ENCODE measurements at regions not wholly inside any gene's neighbourhood (a gene's known extent, or its start where the extent isn't known, plus 50 kb on each side); places are given as distances from the start of the nearest gene placed in this dataset.
"Not testable (repeated sequence)": the region's sequence is repeated elsewhere in the genome, so short reads cannot be mapped to it uniquely, and the experiment has no call there.

DNA sequence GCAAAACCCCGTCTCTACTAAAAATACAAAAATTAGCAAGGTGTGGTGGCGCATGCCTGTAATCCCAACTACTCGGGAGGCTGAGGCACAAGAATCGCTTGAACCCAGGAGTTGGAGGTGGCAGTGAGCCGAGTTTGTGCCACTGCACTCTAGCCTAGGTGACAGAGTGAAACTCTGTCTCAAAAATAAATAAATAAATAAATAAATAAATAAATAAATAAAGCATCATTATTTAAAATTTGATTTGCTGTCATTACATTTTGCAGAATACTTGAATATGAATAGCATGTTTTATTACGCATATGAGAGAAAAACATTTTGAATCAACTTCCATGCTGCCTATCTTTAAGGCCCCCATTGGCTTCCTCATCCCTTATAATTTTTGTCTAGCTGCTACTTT is 53.4 kb upstream of the MED14 start:
- not testable (repeated sequence) for DNase-seq (ENCODE audit: low read depth)

DNA sequence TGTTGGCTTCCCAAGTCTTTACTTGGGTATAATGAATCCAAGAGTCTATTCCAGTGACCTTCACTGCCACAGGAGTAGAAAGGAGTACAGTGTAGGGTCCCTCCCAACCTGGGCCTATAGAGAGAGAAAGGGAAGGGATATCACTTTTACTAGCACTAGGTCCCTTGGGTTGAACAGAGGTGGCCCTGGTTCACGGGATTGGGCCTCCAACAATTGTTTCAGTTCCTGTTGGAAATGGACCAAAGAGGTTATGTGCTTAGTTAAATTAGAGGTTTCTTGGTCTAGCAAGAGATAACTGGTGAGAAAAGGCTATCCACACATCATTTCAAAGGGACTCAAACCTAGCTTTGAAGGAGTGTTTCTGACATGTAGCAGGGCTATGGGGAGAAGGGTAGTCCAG is 57.1 kb upstream of the MED14 start:
- DNase-seq (ENCODE audit: low read depth): no peak

DNA sequence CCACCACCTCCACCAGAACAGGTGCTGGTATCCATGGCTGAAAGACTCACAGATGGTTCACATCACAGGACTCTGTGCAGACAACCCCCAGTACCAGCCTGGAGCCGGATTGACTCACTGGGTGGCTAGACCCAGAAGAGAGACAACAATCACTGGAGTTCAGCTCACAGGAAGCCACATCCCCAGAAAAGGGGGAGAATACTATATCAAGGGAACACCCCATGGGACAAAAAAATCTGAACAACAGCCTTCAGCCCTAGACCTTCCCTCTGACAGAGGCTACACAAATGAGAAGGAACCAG is 59.4 kb upstream of the MED14 start:
- DNase-seq (ENCODE audit: low read depth): peak; percentile 51

DNA sequence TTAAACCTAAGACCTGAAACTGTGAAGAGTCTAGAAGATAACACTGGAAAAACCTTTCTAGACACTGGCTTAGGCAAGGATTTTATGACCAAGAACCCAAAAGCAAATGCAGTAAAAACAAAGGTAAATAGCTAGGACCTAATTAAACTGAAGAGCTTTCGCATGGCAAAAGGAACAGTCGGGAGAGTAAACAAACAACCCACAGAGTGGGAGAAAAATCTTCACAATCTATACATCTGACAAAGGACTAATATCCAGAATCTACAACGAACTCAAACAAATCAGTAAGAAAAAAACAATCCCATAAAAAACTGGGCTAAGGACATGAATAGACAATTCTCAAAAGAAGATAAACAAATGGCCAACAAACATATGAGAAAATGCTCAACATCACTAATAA is 64.4 kb upstream of the MED14 start:
- not testable (repeated sequence) for DNase-seq (ENCODE audit: low read depth)

DNA sequence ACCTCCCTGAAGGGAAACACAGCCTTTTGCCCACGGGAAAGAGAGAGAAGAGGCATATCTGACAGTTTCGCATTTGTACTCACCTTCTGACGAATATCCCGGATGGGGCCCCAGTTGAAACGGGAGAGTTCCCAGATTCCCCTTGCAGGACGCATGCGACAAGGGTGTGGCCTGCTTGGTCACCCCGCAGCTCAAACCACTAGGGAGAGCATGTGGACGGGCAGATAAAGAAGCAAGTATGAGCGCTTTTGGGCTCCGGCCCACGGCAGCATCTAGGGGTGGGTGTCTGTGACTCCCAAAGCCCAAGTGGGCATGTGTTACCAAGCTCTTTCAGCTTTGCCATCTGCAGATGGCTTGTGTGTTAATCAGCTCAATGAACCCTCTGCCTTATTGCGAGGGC is 70.1 kb upstream of the MED14 start:
- no peak for DNase-seq (ENCODE audit: low read depth)

DNA sequence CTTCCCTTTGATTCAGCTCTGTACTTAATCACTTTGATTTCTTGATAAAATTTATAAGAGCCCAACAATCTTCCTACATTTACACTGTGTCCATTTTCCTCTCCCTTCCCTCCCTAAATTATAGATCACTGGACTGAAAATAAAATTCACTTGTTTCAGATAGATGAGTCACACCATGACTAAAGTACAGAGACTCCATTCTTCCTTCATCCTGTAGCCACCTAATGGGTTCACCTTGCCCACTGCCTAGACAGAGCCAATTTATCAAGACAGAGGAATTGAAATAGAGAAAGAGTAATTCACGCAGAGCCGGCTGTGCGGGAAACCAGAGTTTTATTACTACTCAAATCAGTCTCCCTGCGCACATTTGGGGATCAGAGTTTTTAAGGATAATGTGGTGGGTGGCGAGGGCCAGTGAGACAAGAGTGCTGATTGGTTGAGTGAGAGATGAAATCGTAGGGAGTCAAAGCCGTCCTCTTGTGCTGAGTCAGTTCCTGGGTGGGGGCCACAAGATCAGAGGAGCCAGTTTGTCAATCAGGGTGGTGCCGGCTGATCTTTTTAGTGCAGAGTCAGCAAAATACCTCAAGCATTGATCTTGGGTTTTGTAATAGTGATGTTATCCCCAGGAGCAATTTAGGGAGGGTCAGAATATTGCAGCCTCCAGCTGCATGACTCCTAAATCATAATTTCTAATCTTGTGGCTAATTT is 71.3 kb upstream of the MED14 start:
- no peak for DNase-seq (ENCODE audit: low read depth)

DNA sequence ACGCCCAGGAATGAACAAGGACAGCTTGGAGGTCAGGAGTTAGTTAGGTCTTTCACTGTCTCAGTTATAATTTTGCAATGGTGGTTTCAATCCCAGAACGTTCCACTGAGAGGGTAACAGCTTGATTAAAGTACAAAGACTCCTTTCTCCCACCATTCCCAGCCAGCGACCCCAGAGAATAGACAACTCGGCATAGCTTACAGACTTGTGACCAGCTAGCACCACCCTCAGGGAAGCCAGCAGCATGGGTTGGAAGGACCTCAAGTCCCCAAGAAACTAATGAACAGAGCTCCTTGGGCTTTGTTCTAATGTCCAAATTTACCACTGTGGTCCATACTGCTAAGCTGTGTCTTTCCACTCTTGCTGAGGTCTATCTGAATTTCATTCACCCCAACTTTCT is 72.0 kb upstream of the MED14 start:
- no peak for DNase-seq (ENCODE audit: low read depth)

DNA sequence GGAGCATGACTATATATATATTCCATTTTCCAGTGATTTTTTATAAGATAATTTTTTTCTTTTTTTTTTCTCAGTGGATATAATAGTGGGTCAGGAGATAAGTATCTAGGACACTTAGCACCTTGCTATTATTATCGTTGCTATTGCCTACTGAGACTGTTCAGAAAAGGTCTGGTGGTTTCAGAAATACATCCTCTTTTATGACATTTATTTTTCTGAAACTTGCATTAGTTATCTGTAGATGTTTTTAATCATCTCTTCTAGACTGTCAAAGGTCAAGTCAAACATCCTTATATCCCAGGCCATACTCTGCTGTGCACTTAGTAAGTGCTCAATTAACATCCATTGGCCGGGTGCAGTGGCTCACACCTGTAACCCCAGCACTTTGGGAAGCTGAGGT is 72.9 kb upstream of the MED14 start:
- no peak for DNase-seq (ENCODE audit: low read depth)

DNA sequence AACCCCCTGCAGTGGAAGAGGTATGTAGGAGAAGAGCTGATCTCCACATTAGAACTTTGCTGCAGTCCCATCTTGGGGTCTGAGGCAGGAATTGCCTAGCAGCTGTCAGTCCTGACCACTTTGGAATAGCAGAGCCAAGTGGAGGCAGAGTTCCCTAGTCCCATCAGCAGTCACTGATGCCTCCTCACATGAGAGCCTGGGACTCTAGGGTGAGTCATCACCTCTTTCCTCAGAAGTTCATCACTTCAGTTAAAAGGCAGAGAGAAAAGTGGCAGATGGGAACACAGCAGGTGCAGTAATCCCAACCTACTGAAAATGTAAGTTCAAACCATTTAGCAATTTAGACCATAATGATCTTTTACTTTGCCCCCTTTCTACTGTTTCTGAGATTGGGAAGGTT is 73.9 kb upstream of the MED14 start:
- DNase-seq (ENCODE audit: low read depth): peak; percentile 31

DNA sequence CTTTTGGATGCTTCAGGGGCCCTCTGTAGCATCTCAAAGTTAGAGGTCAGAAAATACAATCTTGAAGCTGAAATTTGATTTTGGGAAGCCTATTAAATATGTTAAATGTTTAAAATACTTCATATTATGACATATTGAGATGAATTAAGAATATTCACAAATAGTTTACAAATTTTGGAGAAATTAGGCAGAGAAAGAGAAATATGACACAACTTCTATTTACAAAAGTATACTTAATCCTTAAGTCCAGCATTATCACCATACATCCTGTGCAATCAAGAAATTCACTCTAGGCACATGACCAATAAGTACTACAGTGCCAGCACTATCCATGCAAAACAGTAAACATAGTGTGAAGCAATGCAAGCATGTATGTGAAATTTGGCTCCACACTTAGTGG is 79.7 kb upstream of the MED14 start:
- DNase-seq (ENCODE audit: low read depth): not testable (repeated sequence)

DNA sequence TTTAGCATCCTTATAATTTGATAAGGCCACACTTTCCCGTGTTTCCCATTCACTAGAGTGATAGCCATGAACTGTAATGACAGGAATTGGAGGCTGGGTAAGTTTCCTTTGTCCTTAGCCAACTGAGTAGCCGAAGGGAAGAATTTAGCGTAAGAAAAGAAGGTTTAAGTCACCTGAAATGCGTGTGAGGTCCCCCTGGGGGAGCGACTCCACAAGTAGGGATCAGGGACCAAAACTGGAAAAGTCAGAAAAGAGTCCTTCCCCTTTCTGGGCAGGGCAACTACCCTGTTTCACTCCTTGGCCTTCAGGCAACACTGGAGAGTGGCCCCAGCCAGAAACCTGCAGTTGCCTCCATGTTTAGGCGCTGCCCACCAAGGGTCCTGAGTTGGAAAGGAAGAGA is 81.6 kb upstream of the MED14 start:
- DNase-seq (ENCODE audit: low read depth): no peak

DNA sequence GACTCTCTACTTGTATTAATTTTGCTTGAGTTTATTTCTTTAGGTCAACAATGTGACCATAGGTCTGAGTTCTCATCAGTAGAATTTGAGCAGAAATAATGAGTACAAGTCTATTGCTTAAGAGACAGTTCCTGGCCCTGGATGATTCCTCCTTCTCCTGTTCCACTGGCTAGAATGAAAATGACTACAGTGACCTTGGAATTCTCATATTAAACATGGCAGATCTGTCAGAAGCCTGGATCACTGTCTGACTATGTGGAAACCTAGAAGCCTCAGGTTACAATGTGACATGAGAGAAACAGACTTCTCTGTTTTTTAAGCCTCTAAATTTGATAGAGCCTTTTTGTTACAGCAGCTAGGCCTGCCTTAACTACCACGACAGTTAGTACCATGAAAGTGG is 82.9 kb upstream of the MED14 start:
- DNase-seq (ENCODE audit: low read depth): peak; percentile 8

DNA sequence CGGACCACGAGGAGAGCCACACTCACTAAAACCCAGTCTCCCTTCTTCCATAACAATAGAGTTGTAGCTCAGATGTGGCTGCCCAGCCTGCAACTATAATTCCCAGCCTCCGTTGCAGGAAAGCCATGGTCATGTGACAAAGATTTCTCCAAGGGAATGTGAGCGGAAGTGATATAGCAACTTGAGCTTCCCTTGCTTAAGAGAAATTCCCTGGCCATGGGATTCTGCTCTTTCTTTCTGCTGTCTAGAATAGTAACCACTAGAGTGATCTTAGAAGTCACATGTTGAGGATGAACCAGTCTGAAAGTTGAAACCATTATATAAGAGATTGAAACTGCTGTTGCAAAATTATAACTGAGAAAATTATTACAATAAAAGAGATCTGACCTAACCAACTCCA is 86.4 kb upstream of the MED14 start:
- no peak for DNase-seq (ENCODE audit: low read depth)

DNA sequence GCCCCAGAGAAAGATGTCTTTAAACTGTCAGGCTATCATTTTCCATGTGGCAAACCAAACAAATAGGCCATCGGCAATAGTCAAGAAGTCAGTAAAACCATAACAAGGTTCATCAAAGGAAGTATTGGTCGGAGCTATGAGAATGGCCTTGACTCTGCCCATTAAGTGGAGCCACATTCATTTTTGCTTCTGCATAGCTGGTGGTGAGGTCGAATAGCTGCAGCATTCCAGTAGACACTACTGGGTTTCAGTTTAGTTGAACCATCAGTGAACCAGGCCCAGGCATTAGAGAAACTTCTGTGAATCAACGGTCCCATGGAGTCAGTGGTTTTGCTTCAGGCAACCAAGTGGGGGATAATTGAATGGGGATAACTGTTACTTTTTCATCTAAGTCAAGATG is 92.0 kb upstream of the MED14 start:
- DNase-seq (ENCODE audit: low read depth): no peak

DNA sequence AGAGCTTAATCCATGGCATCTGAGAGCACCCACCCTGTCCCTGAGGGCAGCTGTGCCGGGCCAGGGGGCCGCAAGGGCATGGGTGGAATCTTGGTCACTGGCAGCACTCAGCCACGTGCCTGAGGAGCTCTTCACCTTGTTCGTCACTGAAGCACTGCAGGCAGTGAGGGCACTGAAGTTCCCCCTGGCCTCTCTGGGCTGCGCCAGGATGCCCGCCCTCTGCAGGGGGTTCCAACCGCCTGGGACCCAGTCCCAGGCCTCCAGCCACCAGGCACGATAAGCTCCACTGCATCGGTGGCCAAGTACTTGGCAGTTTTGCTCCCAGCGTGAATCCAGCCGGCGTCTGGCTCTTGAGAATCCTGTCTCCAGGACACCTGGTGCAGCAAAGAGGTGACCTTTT is 96.4 kb upstream of the MED14 start:
- no peak for DNase-seq (ENCODE audit: low read depth)

DNA sequence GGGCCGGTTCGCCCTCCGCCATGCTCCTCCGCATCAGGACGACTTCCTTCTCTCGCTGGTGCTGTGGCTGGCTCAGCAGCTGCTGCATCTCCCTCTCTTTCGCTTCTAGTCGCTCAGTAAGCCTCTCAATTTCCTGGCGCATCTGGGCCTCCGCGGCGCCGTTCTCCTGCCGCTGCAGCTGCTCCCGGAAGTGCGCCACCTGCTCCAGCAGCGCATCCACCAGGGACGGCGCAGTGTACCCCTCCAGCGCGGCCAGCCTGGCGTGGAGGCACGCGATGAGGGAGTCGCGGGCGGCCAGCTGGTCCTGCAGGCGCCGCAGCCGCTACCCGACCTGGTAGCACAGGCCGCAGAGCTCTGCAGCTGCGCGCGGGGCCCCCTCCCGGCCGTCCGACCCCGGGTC is 97.4 kb upstream of the MED14 start:
- DNase-seq (ENCODE audit: low read depth): no peak

DNA sequence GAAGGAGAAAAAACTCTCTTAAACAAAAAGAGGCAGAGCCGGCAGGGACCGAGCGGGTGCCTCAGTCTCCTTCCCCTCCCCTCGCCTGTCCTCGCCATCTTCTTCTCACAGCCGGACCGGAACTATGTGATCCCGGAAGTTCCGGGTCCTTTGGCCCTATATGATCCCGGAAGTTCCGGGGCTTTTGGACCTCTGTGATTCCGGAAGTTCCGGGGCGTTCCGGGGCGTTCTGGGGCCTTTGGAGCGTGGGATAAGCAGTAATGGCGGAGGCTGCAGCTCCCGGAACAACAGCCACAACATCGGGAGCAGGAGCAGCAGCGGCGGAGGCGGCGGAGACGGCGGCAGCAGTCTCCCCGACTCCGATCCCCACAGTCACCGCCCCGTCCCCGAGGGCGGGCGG is 98.9 kb upstream of the MED14 start:
- DNase-seq (ENCODE audit: low read depth): no peak

DNA sequence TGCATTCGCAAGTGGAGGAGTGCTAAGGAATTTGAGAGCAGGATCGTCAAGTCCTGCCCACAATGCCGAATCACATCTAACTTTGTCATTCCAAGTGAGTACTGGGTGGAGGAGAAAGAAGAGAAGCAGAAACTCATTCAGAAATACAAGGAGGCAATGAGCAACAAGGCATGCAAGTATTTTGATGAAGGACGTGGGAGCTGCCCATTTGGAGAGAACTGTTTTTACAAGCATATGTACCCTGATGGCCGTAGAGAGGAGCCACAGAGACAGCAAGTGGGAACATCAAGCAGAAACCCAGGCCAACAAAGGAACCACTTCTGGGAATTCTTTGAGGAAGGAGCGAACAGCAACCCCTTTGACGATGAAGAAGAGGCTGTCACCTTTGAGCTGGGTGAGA is 100.2 kb upstream of the MED14 start:
- no peak for DNase-seq (ENCODE audit: low read depth)

DNA sequence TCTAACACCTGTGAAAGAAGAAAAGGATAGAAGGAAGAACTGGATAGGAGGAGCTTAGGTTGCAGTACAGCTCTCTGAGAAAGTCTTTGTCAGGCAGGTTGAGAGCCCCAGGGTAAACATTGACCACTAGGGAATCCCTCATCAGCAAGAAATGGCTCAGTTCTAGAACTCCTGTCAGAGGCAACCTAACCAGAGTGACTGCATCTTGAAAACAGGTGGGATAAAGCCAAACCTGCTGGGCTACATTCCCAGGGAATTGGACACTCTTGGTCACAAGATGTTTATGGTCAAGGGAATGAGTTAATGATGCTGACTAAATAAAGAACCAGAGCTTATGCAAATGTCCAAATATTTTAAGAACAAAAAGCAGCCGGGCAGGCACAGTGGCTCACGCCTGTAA is 108.3 kb upstream of the MED14 start:
- no peak for DNase-seq (ENCODE audit: low read depth)

DNA sequence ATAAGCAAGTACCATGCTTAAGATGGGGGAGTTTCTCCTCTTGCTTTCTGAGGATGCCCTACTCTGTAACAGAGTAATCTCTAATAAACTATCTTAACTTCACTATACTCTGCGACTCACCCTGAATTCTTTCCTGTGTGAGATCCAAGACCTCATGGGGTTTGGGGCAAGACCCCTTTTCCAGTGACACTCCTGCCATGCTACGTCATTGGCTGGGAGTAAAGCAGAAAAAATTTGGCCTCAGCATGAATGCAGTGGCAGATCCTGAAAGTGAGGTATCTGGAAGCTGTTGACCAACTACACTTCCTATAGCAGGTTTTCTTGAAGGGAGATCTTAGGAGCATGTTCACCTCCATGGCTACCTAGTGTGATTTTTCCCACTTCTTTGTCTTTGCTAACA is 109.1 kb upstream of the MED14 start:
- peak; percentile 25 for DNase-seq (ENCODE audit: low read depth)

DNA sequence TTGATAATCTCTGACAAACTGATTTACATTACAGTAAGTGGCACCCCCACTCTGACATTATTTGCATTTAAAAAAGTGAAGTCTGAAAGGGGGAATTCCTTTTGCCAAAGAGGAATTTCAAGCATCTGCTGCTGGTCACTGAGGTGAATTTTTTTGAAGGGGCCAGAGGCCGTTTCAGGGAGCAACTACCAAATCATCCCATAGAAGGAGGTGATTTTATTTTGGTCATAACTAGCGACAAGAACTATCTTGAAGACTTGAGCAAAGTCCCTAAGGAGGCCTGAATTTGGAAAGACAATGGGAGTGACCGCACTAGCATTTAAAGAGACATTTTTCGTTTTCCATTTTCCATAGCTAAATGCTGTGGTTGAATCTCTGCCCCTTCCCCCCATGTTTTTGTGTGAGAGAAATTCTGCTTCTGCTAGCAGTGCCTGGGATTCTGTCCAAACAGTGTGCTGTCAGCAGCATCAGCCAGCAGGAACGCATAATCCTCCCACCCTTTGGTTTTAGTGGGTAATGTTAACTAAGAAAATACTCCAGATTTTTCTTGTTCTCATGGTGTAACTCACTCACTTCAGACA is 110.1 kb upstream of the MED14 start:
- DNase-seq (ENCODE audit: low read depth): peak; percentile 95

DNA sequence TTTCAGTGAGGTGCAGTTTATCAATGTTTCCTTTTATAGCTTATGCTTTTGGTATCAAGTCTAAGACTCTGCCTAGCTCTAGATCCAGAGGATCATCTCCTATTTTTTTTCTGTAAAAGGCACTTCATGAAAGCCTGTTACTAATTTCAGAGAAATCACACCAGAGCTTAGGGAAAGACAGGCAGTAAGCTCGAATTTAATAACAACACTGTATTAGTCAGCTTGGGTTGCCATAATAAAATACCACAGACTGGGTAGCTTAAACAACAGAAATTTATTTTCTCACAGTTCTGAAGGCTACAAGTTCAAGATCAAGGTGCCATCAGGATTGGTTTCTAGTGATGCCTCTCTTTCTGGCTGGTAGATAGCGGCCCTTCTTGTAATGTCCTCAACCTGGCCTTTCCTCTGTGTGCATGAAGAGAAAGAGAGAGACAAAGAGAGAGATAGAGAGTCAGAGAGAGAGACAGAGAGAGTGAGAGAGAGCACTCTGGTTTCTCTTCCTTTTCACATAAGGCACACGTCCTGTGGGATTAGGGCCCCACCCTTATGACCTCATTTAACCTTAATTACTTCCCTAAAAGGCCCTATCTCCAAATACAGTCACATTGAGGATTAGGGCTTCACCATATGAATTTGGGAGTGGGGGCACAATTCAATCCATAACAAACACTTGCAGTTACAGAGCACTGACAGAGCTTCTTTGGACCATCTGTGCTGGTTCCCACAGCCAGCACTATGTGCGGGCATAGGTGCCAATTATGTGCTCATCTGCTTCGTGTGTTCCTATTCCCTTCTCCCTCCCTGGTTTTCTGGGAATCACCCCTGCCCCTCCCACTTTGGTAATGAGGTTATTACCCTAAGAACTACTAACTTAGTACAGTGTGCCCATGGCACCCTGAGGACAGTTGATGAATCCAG is 114.8 kb upstream of the MED14 start:
- peak; percentile 29 for DNase-seq (ENCODE audit: low read depth)

DNA sequence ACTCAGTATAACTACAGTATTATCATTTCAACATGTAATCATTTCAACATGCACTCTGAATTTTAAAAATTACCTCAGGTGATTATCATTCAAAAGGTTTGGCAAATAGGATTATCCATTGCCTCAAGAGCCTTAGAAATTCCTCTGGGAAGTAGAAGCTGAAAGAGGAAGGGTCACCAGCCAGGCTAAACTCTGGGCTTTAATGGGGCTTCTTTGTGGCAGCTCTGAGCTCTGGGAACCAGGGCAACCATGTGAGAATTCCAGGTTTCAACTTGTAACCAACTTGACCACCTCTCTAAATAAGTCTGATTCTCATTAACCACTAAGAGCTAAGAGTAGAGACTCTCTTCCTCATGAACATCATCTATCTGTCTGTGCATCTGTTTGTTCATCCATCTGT is 117.2 kb upstream of the MED14 start:
- DNase-seq (ENCODE audit: low read depth): no peak

Data from iris pigment epithelial cell (primary cell).